Kidney (tissue), 13 donors: ENCODE measurements at regions not wholly inside any gene's neighbourhood (a gene's known extent, or its start where the extent isn't known, plus 50 kb on each side); places are given as distances from the start of the nearest gene placed in this dataset.

Experiments
- DNase-seq, 5 donors: peaks; one replicate each; pipeline ENCODE4 v3.0.0-alpha.2; 2013 to 2020
- FAIRE-seq: peaks from 2 replicates; lab custom pipeline; 2012; peaks lifted over from hg19 to GRCh38; lab: Jason Lieb, UNC
- H3K27ac ChIP-seq, 2 donors: one replicate each; pipeline ENCODE4 v1.7.0; 2013; ENCODE audit warnings: low read depth in 2 of 2, low read length in 2 of 2, inconsistent platforms in 1 of 2
- H3K27me3 ChIP-seq: one replicate; pipeline ENCODE4 v1.7.1; 2013; ENCODE audit warnings: low read length, inconsistent platforms; ENCODE audit not compliant: control insufficient read depth, insufficient read depth
- H3K36me3 ChIP-seq, 3 donors: one replicate each; pipeline versions ENCODE4 v1.7.0 to v1.7.1; 2013; ENCODE audit warnings: low read length in 3 of 3, control low read depth in 1 of 3, inconsistent platforms in 1 of 3; ENCODE audit not compliant: insufficient read depth in 3 of 3, control insufficient read depth in 2 of 3
- H3K4me1 ChIP-seq, 3 donors: one replicate each; pipeline versions ENCODE4 v1.7.0 to v1.7.1; 2013; ENCODE audit warnings: low read length in 3 of 3, inconsistent platforms in 1 of 3, low read depth in 1 of 3; ENCODE audit not compliant: control insufficient read depth in 2 of 3, insufficient read depth in 2 of 3
- H3K4me3 ChIP-seq, 3 donors: one replicate each; pipeline versions ENCODE4 v1.7.0 to v1.8.1; 2013; ENCODE audit warnings: low read length in 3 of 3, control low read depth in 1 of 3, inconsistent platforms in 1 of 3
- H3K9ac ChIP-seq, 3 donors: one replicate each; pipeline versions ENCODE4 v1.7.0 to v1.7.1; 2013; ENCODE audit warnings: low read length in 3 of 3, control low read depth in 1 of 3, inconsistent platforms in 1 of 3
- H3K9me3 ChIP-seq, 3 donors: one replicate each; pipeline versions ENCODE4 v1.7.0 to v1.7.1; 2013; ENCODE audit warnings: low read length in 3 of 3, control low read depth in 1 of 3, inconsistent platforms in 1 of 3; ENCODE audit not compliant: control insufficient read depth in 2 of 3, insufficient read depth in 1 of 3
- CTCF ChIP-seq: IDR thresholded peaks from 3 replicates; pipeline ENCODE4 v1.5.1; 2012; ENCODE audit warnings: mild to moderate bottlenecking, moderate library complexity, borderline replicate concordance; ENCODE audit not compliant: insufficient read depth; ENCODE audit errors: extremely low read depth
- intact Hi-C: fragments of 100-400 bp; cut with DNase I; formaldehyde crosslinking; loops from one replicate; pipeline ENCODE4 v1.11.1; 2022
- donor health status: control.
- donor health status: control.
- donor health status: control.
- donor health status: control.
- donor health status: control.
- donor health status: DM: yes; HTN: yes; CAD: no.
- donor health status: Normal renal cell carcinoma (clear cell type).

GRCh38 chr13:90405301-90405700 is 942.2 kb upstream of the MIR17HG start:
- H3K36me3 ChIP-seq = no peaks in the 10 kb centered on the region
- intact Hi-C loops = no loop called here
- H3K4me1 ChIP-seq = no peaks in the 10 kb centered on the region
- no peak overlapping the region for H3K27ac ChIP-seq
- no peaks in the 10 kb centered on the region for H3K9me3 ChIP-seq
- H3K9ac ChIP-seq = no peak overlapping the region
- DNase-seq (no peak), FAIRE-seq (no peak)
- H3K4me3 ChIP-seq = no peak overlapping the region
- H3K27me3 ChIP-seq = no peaks in the 10 kb centered on the region
- no peak for TF ChIP-seq CTCF

GRCh38 chr13:90412980-90413379 is 934.5 kb upstream of the MIR17HG start:
- DNase-seq (no peak), FAIRE-seq (no peak)
- Histone ChIP-seq H3K9me3 (no peaks in the 10 kb centered on the region), H3K9ac (no peak overlapping the region), H3K27me3 (no peaks in the 10 kb centered on the region), H3K36me3 (no peaks in the 10 kb centered on the region), H3K4me1 (no peaks in the 10 kb centered on the region), H3K27ac (no peak overlapping the region), H3K4me3 (no peak overlapping the region)
- intact Hi-C loops = no loop called here
- TF ChIP-seq CTCF = no peak

- TF ChIP-seq CTCF = no peak
- Histone ChIP-seq H3K4me1 (no peaks in the 10 kb centered on the region), H3K4me3 (no peak overlapping the region), H3K9me3 (no peaks in the 10 kb centered on the region), H3K27me3 (no peaks in the 10 kb centered on the region), H3K36me3 (no peaks in the 10 kb centered on the region), H3K27ac (no peak overlapping the region), H3K9ac (no peak overlapping the region)
- intact Hi-C loops = no loop called here
- DNase-seq (no peak), FAIRE-seq (no peak)
Observed at GRCh38 chr13:90413548-90413947, 933.9 kb upstream of the MIR17HG start.

- no peak for FAIRE-seq
- DNase-seq = peak in 1 of 5 donors; percentile 4
- intact Hi-C loops = no loop called here
- TF ChIP-seq CTCF = no peak
- Histone ChIP-seq H3K36me3 (no peaks in the 10 kb centered on the region), H3K27me3 (no peaks in the 10 kb centered on the region), H3K27ac (no peak overlapping the region), H3K4me3 (no peak overlapping the region), H3K4me1 (no peaks in the 10 kb centered on the region), H3K9me3 (no peaks in the 10 kb centered on the region), H3K9ac (no peak overlapping the region)
Observed at GRCh38 chr13:90414691-90415596, 932.5 kb upstream of the MIR17HG start.
